ENCODE measurements at regions not wholly inside any gene's neighbourhood (a gene's known extent, or its start where the extent isn't known, plus 50 kb on each side); places are given as distances from the start of the nearest gene placed in this dataset.

DNA sequence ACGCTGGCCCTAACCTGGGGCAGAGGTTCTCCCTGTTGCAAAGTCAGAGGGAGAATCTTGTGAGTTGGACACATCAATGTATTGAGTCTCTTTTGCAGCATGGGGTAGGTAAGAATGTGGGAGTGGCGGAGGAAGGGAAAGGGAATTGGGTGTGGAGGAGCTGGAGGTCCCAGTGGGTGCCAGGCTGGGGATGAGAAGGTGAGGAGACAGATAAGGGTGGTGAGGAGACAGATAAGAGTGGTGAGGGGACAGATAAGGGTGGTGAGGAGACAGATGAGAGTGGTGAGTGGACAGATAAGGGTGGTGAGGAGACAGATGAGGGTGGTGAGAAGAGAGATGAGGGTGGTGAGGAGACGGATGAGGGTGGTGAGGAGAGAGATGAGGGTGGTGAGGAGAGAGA, 72.9 kb upstream of the SFSWAP start:
- H3K27ac ChIP-seq: no peak overlapping the region
- TF ChIP-seq CTCF (IDR thresholded peaks at IDR 0.05): no peak
- TF ChIP-seq POLR2A (IDR thresholded peaks at IDR 0.05): no peak
- intact Hi-C loops (cut with DNase I): no loop called here
- no peak for DNase-seq
- 69 to 72% methylated on average over 3 of the region's 3 CpGs for WGBS, 2 donors
- H3K36me3 ChIP-seq: no peaks in the 10 kb centered on the region
- no peaks in the 10 kb centered on the region for H3K27me3 ChIP-seq
- no peaks in the 10 kb centered on the region for H3K4me1 ChIP-seq
- H3K9me3 ChIP-seq: no peaks in the 10 kb centered on the region
- H3K4me3 ChIP-seq (replicated peaks in 1 of 3): no peak overlapping the region

GRCh38 chr12:131639270-131639940, 71.5 kb upstream of the SFSWAP start:
- TF ChIP-seq POLR2A (IDR thresholded peaks at IDR 0.05): no peak
- no peak for TF ChIP-seq CTCF (IDR thresholded peaks at IDR 0.05)
- Histone ChIP-seq H3K36me3 (no peaks in the 10 kb centered on the region), H3K9me3 (no peaks in the 10 kb centered on the region), H3K4me1 (no peaks in the 10 kb centered on the region), H3K27ac (no peak overlapping the region), H3K4me3 (replicated peaks in 1 of 3) (no peak overlapping the region), H3K27me3 (no peaks in the 10 kb centered on the region)
- 60 to 66% methylated on average over 10 to 12 of the region's 12 CpGs for WGBS, 2 donors
- no peak for DNase-seq
- intact Hi-C loops (cut with DNase I): no loop called here

- TF ChIP-seq POLR2A (IDR thresholded peaks at IDR 0.05) (no peak), CTCF (IDR thresholded peaks at IDR 0.05) (no peak)
- no peak for DNase-seq
- no peaks in the 10 kb centered on the region for H3K4me1 ChIP-seq
- H3K36me3 ChIP-seq: no peaks in the 10 kb centered on the region
- WGBS, 2 donors: 55 to 63% methylated on average over 5 to 7 of the region's 7 CpGs
- intact Hi-C loops (cut with DNase I): no loop called here
- H3K9me3 ChIP-seq: no peaks in the 10 kb centered on the region
- H3K27ac ChIP-seq: no peak overlapping the region
- no peak overlapping the region for H3K4me3 ChIP-seq (replicated peaks in 1 of 3)
- no peaks in the 10 kb centered on the region for H3K27me3 ChIP-seq
Measured at GRCh38 chr12:131640525-131640924, 70.4 kb upstream of the SFSWAP start.

DNA sequence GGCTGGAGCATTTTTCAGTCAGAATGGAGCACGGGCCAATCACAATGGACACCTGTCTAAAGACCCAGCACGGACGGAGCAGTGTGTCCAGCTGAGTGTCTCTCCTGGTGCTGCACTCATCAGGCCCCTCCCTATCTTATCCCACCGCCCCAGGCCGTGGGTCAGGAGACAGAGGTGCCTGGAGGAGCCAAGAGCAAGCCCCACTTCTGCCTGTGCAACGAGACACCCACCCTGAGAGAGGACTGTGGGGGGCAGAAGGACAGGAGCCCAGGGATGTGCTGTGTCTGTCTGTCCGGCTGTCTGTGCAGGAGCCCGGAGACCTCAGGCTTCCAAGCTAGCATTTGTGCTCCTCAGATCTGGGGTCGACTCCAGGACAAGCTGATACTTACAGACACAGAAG, 69.6 kb upstream of the SFSWAP start:
- no peaks in the 10 kb centered on the region for H3K9me3 ChIP-seq
- H3K27ac ChIP-seq: no peak overlapping the region
- WGBS, 2 donors: 67 to 79% methylated on average over 5 to 9 of the region's 9 CpGs
- no peak overlapping the region for H3K4me3 ChIP-seq (replicated peaks in 1 of 3)
- H3K27me3 ChIP-seq: no peaks in the 10 kb centered on the region
- no peaks in the 10 kb centered on the region for H3K4me1 ChIP-seq
- TF ChIP-seq POLR2A (IDR thresholded peaks at IDR 0.05): no peak
- no peak for TF ChIP-seq CTCF (IDR thresholded peaks at IDR 0.05)
- DNase-seq: no peak
- no peaks in the 10 kb centered on the region for H3K36me3 ChIP-seq
- intact Hi-C loops (cut with DNase I): no loop called here

- no peaks in the 10 kb centered on the region for H3K27me3 ChIP-seq
- intact Hi-C loops (cut with DNase I): no loop called here
Measured at GRCh38 chr12:131642101-131642540, 68.8 kb upstream of the SFSWAP start.

More at GRCh38 chr12:131642101-131642540, 68.8 kb upstream of the SFSWAP start:
- H3K4me3 ChIP-seq (replicated peaks in 1 of 3): no peak overlapping the region
- H3K36me3 ChIP-seq: no peaks in the 10 kb centered on the region
- H3K4me1 ChIP-seq: no peaks in the 10 kb centered on the region
- no peaks in the 10 kb centered on the region for H3K9me3 ChIP-seq
- 71 to 80% methylated on average over 5 to 8 of the region's 8 CpGs for WGBS, 2 donors
- no peak for TF ChIP-seq POLR2A (IDR thresholded peaks at IDR 0.05)
- no peak for TF ChIP-seq CTCF (IDR thresholded peaks at IDR 0.05)
- DNase-seq: no peak
- H3K27ac ChIP-seq: no peak overlapping the region
